ENCODE measurements at regions not wholly inside any gene's neighbourhood (a gene's known extent, or its start where the extent isn't known, plus 50 kb on each side); places are given as distances from the start of the nearest gene placed in this dataset.

DNA sequence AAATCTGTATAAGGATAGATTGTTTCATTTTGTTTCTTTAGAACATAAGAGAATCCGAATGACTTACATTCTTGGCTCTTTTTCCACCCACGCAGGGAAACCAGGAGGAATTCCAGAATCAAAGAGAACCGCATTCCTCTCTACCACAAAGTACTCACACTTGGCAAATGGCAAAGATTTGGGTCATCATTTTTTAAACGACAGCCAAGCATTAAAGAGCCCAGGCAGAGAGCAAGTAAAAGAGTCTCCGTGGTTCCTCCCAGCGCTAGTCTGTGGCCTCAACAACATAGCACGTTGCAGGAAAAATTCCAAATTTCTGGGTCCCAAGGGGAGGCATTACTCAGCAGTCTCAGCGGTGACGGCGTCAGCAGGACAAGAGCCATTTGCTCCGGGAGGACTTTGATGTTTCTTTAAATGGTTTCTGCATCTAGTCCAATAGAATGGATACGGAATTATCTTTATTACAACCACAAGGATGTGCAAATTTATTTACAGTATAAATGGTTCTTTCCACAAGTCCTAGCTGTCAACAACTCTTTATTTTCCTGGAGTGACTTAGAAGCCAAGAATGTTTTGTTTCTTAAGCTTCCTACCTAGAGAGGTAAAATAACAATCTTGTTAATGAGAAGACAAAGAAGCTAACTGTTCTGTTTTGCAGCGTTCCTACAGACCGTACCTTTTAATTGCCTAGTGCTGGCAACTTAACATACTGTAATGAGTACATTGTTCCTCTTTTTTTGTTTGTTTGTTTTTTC lies 232.5 kb downstream of the SKIDA1 start:
- Histone ChIP-seq H4K20me1 (ENCODE audit: control insufficient read depth, extremely low read depth, insufficient read depth, low read length) (no peaks in the 10 kb centered on the region), H3K79me2 (ENCODE audit: control insufficient read depth, insufficient read depth, low read length) (no peaks in the 10 kb centered on the region), H3K4me2 (ENCODE audit: control insufficient read depth, extremely low read depth, insufficient read depth, low read depth, low read length) (peak overlapping the region; percentile 88), H3K9me1 (ENCODE audit: control insufficient read depth, extremely low read depth, insufficient read depth, low read length) (no peaks in the 10 kb centered on the region), H3K4me3 (ENCODE audit: control insufficient read depth in 2 of 3, extremely low read depth in 1 of 3, insufficient read depth in 2 of 3, low read depth in 1 of 3, low read length in 3 of 3) (peak overlapping the region; percentile 19 to 51 (median 43)), H2AFZ (ENCODE audit: control insufficient read depth, low read length) (peak overlapping the region; percentile 51), H3K9me3 (ENCODE audit: control insufficient read depth, low read depth, low read length) (no peaks in the 10 kb centered on the region), H3K4me1 (ENCODE audit: control insufficient read depth, extremely low read depth, insufficient read depth, low read length) (peaks cover 31% of the 10 kb centered on the region), H3K27me3 (ENCODE audit: control insufficient read depth, extremely low read depth, insufficient read depth, low read length) (no peaks in the 10 kb centered on the region), H3K9ac (ENCODE audit: control insufficient read depth, extremely low read depth, insufficient read depth, low read length) (peak overlapping the region; percentile 16), H3K36me3 (ENCODE audit: control insufficient read depth in 2 of 2, extremely low read depth in 1 of 2, insufficient read depth in 2 of 2, low read length in 2 of 2) (no peaks in the 10 kb centered on the region), H3K27ac (ENCODE audit: control insufficient read depth, insufficient read depth, low read length) (peak overlapping the region; percentile 61)
- TF ChIP-seq, protein P1, sequence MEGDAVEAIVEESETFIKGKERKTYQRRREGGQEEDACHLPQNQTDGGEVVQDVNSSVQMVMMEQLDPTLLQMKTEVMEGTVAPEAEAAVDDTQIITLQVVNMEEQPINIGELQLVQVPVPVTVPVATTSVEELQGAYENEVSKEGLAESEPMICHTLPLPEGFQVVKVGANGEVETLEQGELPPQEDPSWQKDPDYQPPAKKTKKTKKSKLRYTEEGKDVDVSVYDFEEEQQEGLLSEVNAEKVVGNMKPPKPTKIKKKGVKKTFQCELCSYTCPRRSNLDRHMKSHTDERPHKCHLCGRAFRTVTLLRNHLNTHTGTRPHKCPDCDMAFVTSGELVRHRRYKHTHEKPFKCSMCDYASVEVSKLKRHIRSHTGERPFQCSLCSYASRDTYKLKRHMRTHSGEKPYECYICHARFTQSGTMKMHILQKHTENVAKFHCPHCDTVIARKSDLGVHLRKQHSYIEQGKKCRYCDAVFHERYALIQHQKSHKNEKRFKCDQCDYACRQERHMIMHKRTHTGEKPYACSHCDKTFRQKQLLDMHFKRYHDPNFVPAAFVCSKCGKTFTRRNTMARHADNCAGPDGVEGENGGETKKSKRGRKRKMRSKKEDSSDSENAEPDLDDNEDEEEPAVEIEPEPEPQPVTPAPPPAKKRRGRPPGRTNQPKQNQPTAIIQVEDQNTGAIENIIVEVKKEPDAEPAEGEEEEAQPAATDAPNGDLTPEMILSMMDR (optimal IDR thresholded peaks at IDR 0.05 in 1 of 3, IDR thresholded peaks at IDR 0.05 in 1 of 3, conservative IDR thresholded peaks at IDR 0.05 in 1 of 3; ENCODE audit: extremely low read depth in 1 of 3, insufficient read depth in 2 of 3, low read length in 3 of 3) = no peak
- no peak for TF ChIP-seq EZH2 (IDR thresholded peaks at IDR 0.05; ENCODE audit: low read length)
- dilution Hi-C loops (cut with MboI; ENCODE audit: extremely low pct_ligation_motif_present, low sequenced_read_pairs) = no loop called here
- FAIRE-seq (peak; percentile 77), DNase-seq (ENCODE audit: low read depth, low spot score) (peak; percentile 79)

DNA sequence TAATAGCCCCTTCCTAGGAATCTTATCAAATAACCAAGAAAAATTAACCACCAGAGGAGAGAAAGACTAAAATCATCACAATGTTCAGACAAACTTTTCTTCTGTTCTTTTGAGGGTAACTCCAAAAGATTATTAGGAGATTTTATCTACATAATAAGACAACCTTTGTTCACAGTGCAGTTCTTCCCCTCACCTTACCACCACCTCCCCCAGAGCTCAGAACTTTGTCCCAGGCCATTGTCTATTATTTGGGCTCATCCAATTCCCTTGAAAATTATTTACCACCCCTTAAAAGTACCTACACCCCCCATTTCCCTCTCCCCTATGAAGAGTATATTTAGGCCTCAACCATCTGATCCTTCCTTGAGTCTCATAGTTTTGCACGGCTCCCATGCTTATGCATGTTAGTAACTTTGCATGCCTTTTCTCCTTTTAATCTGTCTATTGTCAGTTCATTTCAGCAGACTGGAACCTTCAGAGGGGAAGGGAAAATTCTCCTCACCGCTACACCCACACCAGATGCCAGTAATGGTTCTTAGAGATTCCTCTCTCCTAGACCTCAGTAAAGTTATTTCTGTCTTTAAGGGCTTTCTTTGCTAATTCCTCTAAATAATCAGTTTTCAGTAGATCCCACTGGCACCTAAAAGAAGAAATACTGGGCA lies 234.9 kb downstream of the SKIDA1 start:
- H3K9me1 ChIP-seq (ENCODE audit: control insufficient read depth, extremely low read depth, insufficient read depth, low read length) = no peaks in the 10 kb centered on the region
- H3K4me3 ChIP-seq (ENCODE audit: control insufficient read depth in 2 of 3, extremely low read depth in 1 of 3, insufficient read depth in 2 of 3, low read depth in 1 of 3, low read length in 3 of 3) = no peak overlapping the region
- no peak overlapping the region for H3K27ac ChIP-seq (ENCODE audit: control insufficient read depth, insufficient read depth, low read length)
- dilution Hi-C loops (cut with MboI; ENCODE audit: extremely low pct_ligation_motif_present, low sequenced_read_pairs) = no loop called here
- DNase-seq (ENCODE audit: low read depth, low spot score) (no peak), FAIRE-seq (no peak)
- peaks cover 27% of the 10 kb centered on the region for H3K4me1 ChIP-seq (ENCODE audit: control insufficient read depth, extremely low read depth, insufficient read depth, low read length)
- H3K9ac ChIP-seq (ENCODE audit: control insufficient read depth, extremely low read depth, insufficient read depth, low read length) = no peak overlapping the region
- no peaks in the 10 kb centered on the region for H3K9me3 ChIP-seq (ENCODE audit: control insufficient read depth, low read depth, low read length)
- no peaks in the 10 kb centered on the region for H3K27me3 ChIP-seq (ENCODE audit: control insufficient read depth, extremely low read depth, insufficient read depth, low read length)
- H3K79me2 ChIP-seq (ENCODE audit: control insufficient read depth, insufficient read depth, low read length) = no peaks in the 10 kb centered on the region
- no peaks in the 10 kb centered on the region for H4K20me1 ChIP-seq (ENCODE audit: control insufficient read depth, extremely low read depth, insufficient read depth, low read length)
- no peak overlapping the region for H3K4me2 ChIP-seq (ENCODE audit: control insufficient read depth, extremely low read depth, insufficient read depth, low read depth, low read length)
- no peaks in the 10 kb centered on the region for H3K36me3 ChIP-seq (ENCODE audit: control insufficient read depth in 2 of 2, extremely low read depth in 1 of 2, insufficient read depth in 2 of 2, low read length in 2 of 2)
- no peak overlapping the region for H2AFZ ChIP-seq (ENCODE audit: control insufficient read depth, low read length)
- TF ChIP-seq, protein P1 (optimal IDR thresholded peaks at IDR 0.05 in 1 of 3, IDR thresholded peaks at IDR 0.05 in 1 of 3, conservative IDR thresholded peaks at IDR 0.05 in 1 of 3; ENCODE audit: extremely low read depth in 1 of 3, insufficient read depth in 2 of 3, low read length in 3 of 3) = no peak
- TF ChIP-seq EZH2 (IDR thresholded peaks at IDR 0.05; ENCODE audit: low read length) = no peak

All from keratinocyte (primary cell).